ENCODE measurements at regions not wholly inside any gene's neighbourhood (a gene's known extent, or its start where the extent isn't known, plus 50 kb on each side); places are given as distances from the start of the nearest gene placed in this dataset.

GRCh38 chr1:58144698-58145270 is 401.7 kb downstream of the OMA1 start:
- Histone ChIP-seq H3K9me3 (no peaks in the 10 kb centered on the region), H3K4me1 (no peaks in the 10 kb centered on the region), H3K4me3 (no peak overlapping the region), H3K27ac (no peak overlapping the region), H3K36me3 (replicated peaks in 1 of 2; ENCODE audit: insufficient read depth in 1 of 2, low read depth in 2 of 2) (no peaks in the 10 kb centered on the region), H3K27me3 (no peaks in the 10 kb centered on the region)
- TF ChIP-seq CTCF (IDR thresholded peaks at IDR 0.05) (no peak), POLR2A (IDR thresholded peaks at IDR 0.05) (no peak)
- intact Hi-C loops (cut with DNase I) = no loop called here
- ATAC-seq = no peak
- WGBS, 2 donors = 84 to 90% methylated on average over 5 of the region's 5 CpGs
- no peak for DNase-seq

DNA sequence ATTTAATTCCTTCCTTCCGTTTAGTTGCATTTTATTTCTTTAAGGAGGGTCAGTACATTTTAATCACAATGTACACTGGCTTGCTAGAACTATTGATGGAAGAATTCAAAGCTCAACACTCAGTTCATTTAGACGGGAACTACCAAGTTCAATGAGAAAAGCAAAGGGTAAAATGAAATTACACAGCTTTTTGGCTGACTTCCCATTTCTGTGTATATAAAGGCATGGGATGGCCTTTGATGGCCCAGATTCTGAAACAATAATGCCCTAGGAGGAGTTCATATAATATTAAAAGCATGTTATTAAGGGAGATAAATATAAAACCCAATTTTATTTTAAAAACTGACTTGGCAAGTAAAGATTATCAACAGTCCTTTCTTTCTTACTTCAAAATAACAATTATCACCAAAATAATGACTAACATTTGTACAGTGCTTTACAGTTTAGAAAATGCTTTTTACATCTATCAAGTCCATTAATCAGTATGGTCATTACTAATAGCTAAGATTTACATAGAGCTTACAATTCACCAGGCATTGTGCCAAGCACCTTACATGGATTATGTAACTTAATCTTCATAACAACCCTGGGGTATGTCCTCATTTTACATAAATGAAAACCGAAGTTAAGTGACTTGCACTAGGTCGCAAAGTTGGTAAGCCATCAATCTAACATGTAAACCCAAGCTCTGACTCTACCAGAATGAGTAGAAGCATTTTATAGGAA is 402.4 kb downstream of the OMA1 start:
- no peaks in the 10 kb centered on the region for H3K36me3 ChIP-seq (replicated peaks in 1 of 2; ENCODE audit: insufficient read depth in 1 of 2, low read depth in 2 of 2)
- no peaks in the 10 kb centered on the region for H3K27me3 ChIP-seq
- WGBS, 2 donors = 44 to 65% methylated on average over 4 of the region's 4 CpGs
- ATAC-seq = no peak
- TF ChIP-seq CTCF (IDR thresholded peaks at IDR 0.05) (no peak), POLR2A (IDR thresholded peaks at IDR 0.05) (no peak)
- no peak for DNase-seq
- no peaks in the 10 kb centered on the region for H3K4me1 ChIP-seq
- H3K4me3 ChIP-seq = no peak overlapping the region
- H3K27ac ChIP-seq = no peak overlapping the region
- intact Hi-C loops (cut with DNase I) = no loop called here
- H3K9me3 ChIP-seq = no peaks in the 10 kb centered on the region

DNA sequence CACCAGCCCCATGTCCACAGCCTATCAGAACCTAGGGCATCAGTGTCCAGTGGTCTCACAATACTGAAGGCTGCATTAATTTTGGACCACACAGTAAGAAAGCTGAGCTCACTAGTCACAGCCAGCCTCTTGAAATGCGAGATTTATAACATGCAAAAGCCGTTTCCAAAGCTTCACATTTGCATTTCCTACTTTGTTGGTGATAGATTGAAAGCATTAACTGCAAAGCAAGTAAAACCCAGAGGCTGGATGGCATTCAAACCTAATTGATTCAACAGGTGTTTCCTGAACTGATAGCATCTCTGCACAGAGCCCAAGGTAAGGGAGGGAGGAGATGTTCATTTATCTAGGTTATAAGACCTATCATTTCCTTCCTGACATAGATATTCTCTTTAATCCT is 410.1 kb downstream of the OMA1 start:
- intact Hi-C loops (cut with DNase I) = no loop called here
- Histone ChIP-seq H3K27ac (no peak overlapping the region), H3K36me3 (replicated peaks in 1 of 2; ENCODE audit: insufficient read depth in 1 of 2, low read depth in 2 of 2) (no peaks in the 10 kb centered on the region), H3K27me3 (no peaks in the 10 kb centered on the region), H3K4me1 (no peaks in the 10 kb centered on the region), H3K4me3 (no peak overlapping the region), H3K9me3 (no peaks in the 10 kb centered on the region)
- WGBS, 2 donors = 30 to 59% methylated on average over 2 of the region's 2 CpGs
- no peak for DNase-seq
- TF ChIP-seq CTCF (IDR thresholded peaks at IDR 0.05) = no peak
- TF ChIP-seq POLR2A (IDR thresholded peaks at IDR 0.05) = no peak
- ATAC-seq = no peak

DNA sequence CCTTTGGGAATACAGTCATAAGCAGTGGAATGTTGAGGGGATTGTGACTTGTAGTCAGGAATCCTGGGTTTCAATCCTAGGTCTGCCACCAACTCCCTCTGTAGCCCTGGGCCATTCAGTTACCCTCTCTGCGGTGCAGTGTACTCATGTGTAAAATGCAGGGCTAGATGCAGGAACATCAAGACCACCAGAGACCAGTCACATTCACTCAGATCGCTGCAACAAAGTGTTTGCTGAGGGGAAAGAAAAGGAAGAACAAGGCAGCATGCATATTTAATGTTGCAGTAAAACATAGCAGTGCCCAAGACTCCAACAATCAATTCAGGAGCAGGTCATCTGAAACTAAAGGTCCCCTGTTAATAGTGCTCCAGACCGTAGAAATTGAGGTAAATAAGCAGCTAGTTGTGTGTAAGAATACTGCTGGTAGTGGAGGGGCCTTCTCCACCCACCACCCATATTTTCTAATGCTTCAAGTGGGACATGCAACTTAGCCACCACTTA is 410.7 kb downstream of the OMA1 start:
- Histone ChIP-seq H3K4me3 (no peak overlapping the region), H3K36me3 (replicated peaks in 1 of 2; ENCODE audit: insufficient read depth in 1 of 2, low read depth in 2 of 2) (no peaks in the 10 kb centered on the region), H3K27ac (no peak overlapping the region), H3K9me3 (no peaks in the 10 kb centered on the region), H3K27me3 (no peaks in the 10 kb centered on the region), H3K4me1 (no peaks in the 10 kb centered on the region)
- ATAC-seq = no peak
- DNase-seq = no peak
- intact Hi-C loops (cut with DNase I) = no loop called here
- WGBS, 2 donors = 64 to 72% methylated on average over 3 of the region's 3 CpGs
- TF ChIP-seq CTCF (IDR thresholded peaks at IDR 0.05) (no peak), POLR2A (IDR thresholded peaks at IDR 0.05) (no peak)

DNA sequence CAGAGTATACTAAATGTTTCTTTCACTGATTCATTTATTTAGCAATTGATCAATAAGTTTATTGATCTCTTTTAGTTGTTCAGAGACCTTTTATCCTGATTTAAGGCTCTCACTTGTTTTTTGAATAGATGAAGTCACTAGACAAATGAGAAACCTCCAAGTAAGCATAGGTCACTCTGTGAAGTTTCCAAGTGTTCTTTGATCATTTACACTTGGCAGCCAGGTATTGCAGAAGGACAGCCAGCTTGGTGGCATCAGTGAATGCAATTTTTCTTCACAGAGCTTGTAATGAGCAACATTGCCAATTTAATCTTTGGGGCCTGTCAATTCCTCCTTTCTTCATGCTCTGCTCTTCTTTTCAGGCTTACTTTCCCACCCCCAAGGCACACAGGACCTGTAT is 413.0 kb downstream of the OMA1 start:
- ATAC-seq (no peak), DNase-seq (no peak)
- Histone ChIP-seq H3K27me3 (no peaks in the 10 kb centered on the region), H3K4me3 (no peak overlapping the region), H3K4me1 (no peaks in the 10 kb centered on the region), H3K9me3 (no peaks in the 10 kb centered on the region), H3K36me3 (replicated peaks in 1 of 2; ENCODE audit: insufficient read depth in 1 of 2, low read depth in 2 of 2) (no peaks in the 10 kb centered on the region), H3K27ac (no peak overlapping the region)
- intact Hi-C loops (cut with DNase I) = no loop called here
- TF ChIP-seq POLR2A (IDR thresholded peaks at IDR 0.05) = no peak
- no peak for TF ChIP-seq CTCF (IDR thresholded peaks at IDR 0.05)

Data from body of pancreas (tissue), 4 donors.